ENCODE measurements at regions not wholly inside any gene's neighbourhood (a gene's known extent, or its start where the extent isn't known, plus 50 kb on each side); places are given as distances from the start of the nearest gene placed in this dataset.

- DNase-seq (ENCODE audit: low spot score) (no peak), ATAC-seq (no peak)
- intact Hi-C loops (cut with DNase I) = no loop called here
These were observed 147.7 kb upstream of the GALNT15 start for GRCh38 chr3:16026753-16027152.

GRCh38 chr3:16028604-16029003 lies 145.9 kb upstream of the GALNT15 start:
- no peak for DNase-seq (ENCODE audit: low spot score)
- ATAC-seq = no peak
- intact Hi-C loops (cut with DNase I) = no loop called here

GRCh38 chr3:16030342-16030741 lies 144.1 kb upstream of the GALNT15 start:
- intact Hi-C loops (cut with DNase I) = no loop called here
- ATAC-seq (no peak), DNase-seq (ENCODE audit: low spot score) (no peak)

- intact Hi-C loops (cut with DNase I) = no loop called here
- no peak for ATAC-seq
- DNase-seq (ENCODE audit: low spot score) = no peak
These were observed 143.0 kb upstream of the GALNT15 start for GRCh38 chr3:16031434-16031833.

GRCh38 chr3:16033889-16034687 lies 140.4 kb upstream of the GALNT15 start:
- no peak for ATAC-seq
- intact Hi-C loops (cut with DNase I) = no loop called here
- DNase-seq (ENCODE audit: low spot score) = no peak

- no peak for ATAC-seq
- intact Hi-C loops (cut with DNase I) = loop anchor here (5.0 kb wide), 1 partner anchor 211 kb away; no protein-coding TSS in a partner anchor
- no peak for DNase-seq (ENCODE audit: low spot score)
These were observed 133.5 kb upstream of the GALNT15 start for GRCh38 chr3:16040991-16041390.

- ATAC-seq (peak; percentile 87), DNase-seq (ENCODE audit: low spot score) (no peak)
- intact Hi-C loops (cut with DNase I) = no loop called here
These were observed 125.8 kb upstream of the GALNT15 start for GRCh38 chr3:16048435-16049318.

GRCh38 chr3:16050641-16051467 lies 123.6 kb upstream of the GALNT15 start:
- intact Hi-C loops (cut with DNase I) = loop anchor here (5.0 kb wide), 1 partner anchor 126 kb away; no protein-coding TSS in a partner anchor
- DNase-seq (ENCODE audit: low spot score) (no peak), ATAC-seq (peak; percentile 9)

- no peak for DNase-seq (ENCODE audit: low spot score)
- intact Hi-C loops (cut with DNase I) = loop anchor here (5.0 kb wide), 1 partner anchor 126 kb away; no protein-coding TSS in a partner anchor
- no peak for ATAC-seq
These were observed 122.8 kb upstream of the GALNT15 start for GRCh38 chr3:16051691-16052090.

- intact Hi-C loops (cut with DNase I) = loop anchor here (5.0 kb wide), 1 partner anchor 124 kb away; no protein-coding TSS in a partner anchor
- DNase-seq (ENCODE audit: low spot score) (no peak), ATAC-seq (no peak)
These were observed 121.5 kb upstream of the GALNT15 start for GRCh38 chr3:16052964-16053363.

- intact Hi-C loops (cut with DNase I) = loop anchor here (5.0 kb wide), 1 partner anchor 124 kb away; no protein-coding TSS in a partner anchor
- DNase-seq (ENCODE audit: low spot score) = no peak
- ATAC-seq = peak; percentile 60
These were observed 120.7 kb upstream of the GALNT15 start for GRCh38 chr3:16053794-16054193.

- DNase-seq (ENCODE audit: low spot score) (no peak), ATAC-seq (peak; percentile 21)
- intact Hi-C loops (cut with DNase I) = no loop called here
These were observed 118.8 kb upstream of the GALNT15 start for GRCh38 chr3:16055606-16056211.

- DNase-seq (ENCODE audit: low spot score) = no peak
- intact Hi-C loops (cut with DNase I) = no loop called here
- ATAC-seq = peak; percentile 62
These were observed 118.3 kb upstream of the GALNT15 start for GRCh38 chr3:16056217-16056616.

GRCh38 chr3:16058521-16058920 lies 116.0 kb upstream of the GALNT15 start:
- intact Hi-C loops (cut with DNase I) = no loop called here
- DNase-seq (ENCODE audit: low spot score) (no peak), ATAC-seq (no peak)

- intact Hi-C loops (cut with DNase I) = no loop called here
- no peak for ATAC-seq
- DNase-seq (ENCODE audit: low spot score) = no peak
These were observed 115.4 kb upstream of the GALNT15 start for GRCh38 chr3:16059081-16059537.

- peak; percentile 50 for ATAC-seq
- intact Hi-C loops (cut with DNase I) = no loop called here
These were observed 114.6 kb upstream of the GALNT15 start for GRCh38 chr3:16059711-16060357.

GRCh38 chr3:16060358-16060852 lies 114.1 kb upstream of the GALNT15 start:
- intact Hi-C loops (cut with DNase I) = no loop called here
- ATAC-seq (peak; percentile 89), DNase-seq (ENCODE audit: low spot score) (peak; percentile 68)

More at GRCh38 chr3:16059711-16060357, 114.6 kb upstream of the GALNT15 start:
- DNase-seq (ENCODE audit: low spot score) = no peak

GRCh38 chr3:16060945-16061344 lies 113.5 kb upstream of the GALNT15 start:
- peak; percentile 82 for ATAC-seq
- intact Hi-C loops (cut with DNase I) = no loop called here

More at GRCh38 chr3:16060945-16061344, 113.5 kb upstream of the GALNT15 start:
- DNase-seq (ENCODE audit: low spot score) = peak; percentile 72

Measured in sciatic nerve (tissue), 2 donors.